ENCODE measurements at regions not wholly inside any gene's neighbourhood (a gene's known extent, or its start where the extent isn't known, plus 50 kb on each side); places are given as distances from the start of the nearest gene placed in this dataset.
A peak's percentile ranks its signal among the peaks of the same experiment; 100 is the strongest.

DNA sequence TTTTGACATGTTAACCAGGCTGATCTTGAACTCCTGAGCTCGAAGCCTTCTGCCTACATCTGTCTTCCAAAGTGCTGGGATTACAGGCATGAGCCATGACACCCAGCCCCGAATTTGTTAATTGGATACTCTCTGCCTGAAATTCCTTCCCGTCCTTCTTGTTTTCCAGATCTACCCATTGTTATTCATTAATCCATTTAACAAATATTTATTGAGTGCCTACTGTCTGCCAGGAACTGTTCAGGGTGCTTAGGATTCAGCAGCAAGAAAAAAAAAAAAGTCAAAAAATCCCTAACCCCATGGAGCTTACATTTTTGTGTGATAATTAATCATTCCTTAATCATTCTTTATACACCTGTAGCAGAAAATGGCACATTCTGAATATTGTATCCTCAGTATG, 206.8 kb upstream of the FOXD3 start:
- 0 out of 2 replicates have a peak, but pooled peaks cover 2% of the 10 kb centered on the region for H3F3A ChIP-seq (replicated peaks; ENCODE audit: low read depth)
- no peak for ATAC-seq
- no peaks in the 10 kb centered on the region for H3K36me3 Mint-ChIP-seq (ENCODE audit: low read depth)
- no peaks in the 10 kb centered on the region for H4K20me1 ChIP-seq (replicated peaks; ENCODE audit: insufficient read depth)
- no peak overlapping the region for H3K4me3 Mint-ChIP-seq
- no peaks in the 10 kb centered on the region for H3K79me2 ChIP-seq (replicated peaks; ENCODE audit: insufficient read depth)
- H3K27ac Mint-ChIP-seq = no peak overlapping the region
- peak overlapping the region; percentile 17; the same call in 1 of the 2 replicates for H3K4me2 ChIP-seq
- peaks cover 33% of the 10 kb centered on the region for H3K4me1 ChIP-seq (ENCODE audit: insufficient read depth)
- no peak for DNase-seq (ENCODE audit: low spot score)
- no peak overlapping the region for H3K4me3 ChIP-seq
- H3K27ac ChIP-seq (ENCODE audit: low read depth) = no peak overlapping the region; the same call in 1 of the 2 replicates
- peaks cover 5% of the 10 kb centered on the region for H3K27me3 Mint-ChIP-seq (ENCODE audit: insufficient read depth, low read depth, poor library complexity)
- no peak overlapping the region; the same call in none of the 2 replicates for H2AFZ ChIP-seq
- H3K27me3 ChIP-seq (ENCODE audit: insufficient read depth) = no peaks in the 10 kb centered on the region
- H3K4me1 Mint-ChIP-seq = peaks cover 32% of the 10 kb centered on the region
- no peaks in the 10 kb centered on the region for H3K9me3 Mint-ChIP-seq
- no peaks in the 10 kb centered on the region for H3K36me3 ChIP-seq (ENCODE audit: insufficient read depth)
- peaks cover 9% of the 10 kb centered on the region for H3K9me2 ChIP-seq (ENCODE audit: insufficient read depth)
- TF ChIP-seq CREB1 (CRISPR knock-in tag; IDR thresholded peaks at IDR 0.05; ENCODE audit: low read depth) (no peak), EZH2phosphoT487 (IDR thresholded peaks at IDR 0.05; ENCODE audit: unreplicated experiment) (no peak), POLR2AphosphoS5 (IDR thresholded peaks at IDR 0.05; ENCODE audit: low read depth) (no peak), STAT1 (IDR thresholded peaks at IDR 0.05; ENCODE audit: unreplicated experiment) (no peak), NANOG (IDR thresholded peaks at IDR 0.05; ENCODE audit: borderline replicate concordance) (no peak), JUNB (IDR thresholded peaks at IDR 0.05; ENCODE audit: unreplicated experiment) (no peak), ZNF331 (CRISPR knock-in tag; IDR thresholded peaks at IDR 0.05; ENCODE audit: low read depth) (no peak), EZH2 (IDR thresholded peaks at IDR 0.05; ENCODE audit: low read depth, unreplicated experiment) (no peak), ZNF114 (CRISPR knock-in tag; IDR thresholded peaks at IDR 0.05) (no peak)
- TF ChIP-seq, protein P1, sequence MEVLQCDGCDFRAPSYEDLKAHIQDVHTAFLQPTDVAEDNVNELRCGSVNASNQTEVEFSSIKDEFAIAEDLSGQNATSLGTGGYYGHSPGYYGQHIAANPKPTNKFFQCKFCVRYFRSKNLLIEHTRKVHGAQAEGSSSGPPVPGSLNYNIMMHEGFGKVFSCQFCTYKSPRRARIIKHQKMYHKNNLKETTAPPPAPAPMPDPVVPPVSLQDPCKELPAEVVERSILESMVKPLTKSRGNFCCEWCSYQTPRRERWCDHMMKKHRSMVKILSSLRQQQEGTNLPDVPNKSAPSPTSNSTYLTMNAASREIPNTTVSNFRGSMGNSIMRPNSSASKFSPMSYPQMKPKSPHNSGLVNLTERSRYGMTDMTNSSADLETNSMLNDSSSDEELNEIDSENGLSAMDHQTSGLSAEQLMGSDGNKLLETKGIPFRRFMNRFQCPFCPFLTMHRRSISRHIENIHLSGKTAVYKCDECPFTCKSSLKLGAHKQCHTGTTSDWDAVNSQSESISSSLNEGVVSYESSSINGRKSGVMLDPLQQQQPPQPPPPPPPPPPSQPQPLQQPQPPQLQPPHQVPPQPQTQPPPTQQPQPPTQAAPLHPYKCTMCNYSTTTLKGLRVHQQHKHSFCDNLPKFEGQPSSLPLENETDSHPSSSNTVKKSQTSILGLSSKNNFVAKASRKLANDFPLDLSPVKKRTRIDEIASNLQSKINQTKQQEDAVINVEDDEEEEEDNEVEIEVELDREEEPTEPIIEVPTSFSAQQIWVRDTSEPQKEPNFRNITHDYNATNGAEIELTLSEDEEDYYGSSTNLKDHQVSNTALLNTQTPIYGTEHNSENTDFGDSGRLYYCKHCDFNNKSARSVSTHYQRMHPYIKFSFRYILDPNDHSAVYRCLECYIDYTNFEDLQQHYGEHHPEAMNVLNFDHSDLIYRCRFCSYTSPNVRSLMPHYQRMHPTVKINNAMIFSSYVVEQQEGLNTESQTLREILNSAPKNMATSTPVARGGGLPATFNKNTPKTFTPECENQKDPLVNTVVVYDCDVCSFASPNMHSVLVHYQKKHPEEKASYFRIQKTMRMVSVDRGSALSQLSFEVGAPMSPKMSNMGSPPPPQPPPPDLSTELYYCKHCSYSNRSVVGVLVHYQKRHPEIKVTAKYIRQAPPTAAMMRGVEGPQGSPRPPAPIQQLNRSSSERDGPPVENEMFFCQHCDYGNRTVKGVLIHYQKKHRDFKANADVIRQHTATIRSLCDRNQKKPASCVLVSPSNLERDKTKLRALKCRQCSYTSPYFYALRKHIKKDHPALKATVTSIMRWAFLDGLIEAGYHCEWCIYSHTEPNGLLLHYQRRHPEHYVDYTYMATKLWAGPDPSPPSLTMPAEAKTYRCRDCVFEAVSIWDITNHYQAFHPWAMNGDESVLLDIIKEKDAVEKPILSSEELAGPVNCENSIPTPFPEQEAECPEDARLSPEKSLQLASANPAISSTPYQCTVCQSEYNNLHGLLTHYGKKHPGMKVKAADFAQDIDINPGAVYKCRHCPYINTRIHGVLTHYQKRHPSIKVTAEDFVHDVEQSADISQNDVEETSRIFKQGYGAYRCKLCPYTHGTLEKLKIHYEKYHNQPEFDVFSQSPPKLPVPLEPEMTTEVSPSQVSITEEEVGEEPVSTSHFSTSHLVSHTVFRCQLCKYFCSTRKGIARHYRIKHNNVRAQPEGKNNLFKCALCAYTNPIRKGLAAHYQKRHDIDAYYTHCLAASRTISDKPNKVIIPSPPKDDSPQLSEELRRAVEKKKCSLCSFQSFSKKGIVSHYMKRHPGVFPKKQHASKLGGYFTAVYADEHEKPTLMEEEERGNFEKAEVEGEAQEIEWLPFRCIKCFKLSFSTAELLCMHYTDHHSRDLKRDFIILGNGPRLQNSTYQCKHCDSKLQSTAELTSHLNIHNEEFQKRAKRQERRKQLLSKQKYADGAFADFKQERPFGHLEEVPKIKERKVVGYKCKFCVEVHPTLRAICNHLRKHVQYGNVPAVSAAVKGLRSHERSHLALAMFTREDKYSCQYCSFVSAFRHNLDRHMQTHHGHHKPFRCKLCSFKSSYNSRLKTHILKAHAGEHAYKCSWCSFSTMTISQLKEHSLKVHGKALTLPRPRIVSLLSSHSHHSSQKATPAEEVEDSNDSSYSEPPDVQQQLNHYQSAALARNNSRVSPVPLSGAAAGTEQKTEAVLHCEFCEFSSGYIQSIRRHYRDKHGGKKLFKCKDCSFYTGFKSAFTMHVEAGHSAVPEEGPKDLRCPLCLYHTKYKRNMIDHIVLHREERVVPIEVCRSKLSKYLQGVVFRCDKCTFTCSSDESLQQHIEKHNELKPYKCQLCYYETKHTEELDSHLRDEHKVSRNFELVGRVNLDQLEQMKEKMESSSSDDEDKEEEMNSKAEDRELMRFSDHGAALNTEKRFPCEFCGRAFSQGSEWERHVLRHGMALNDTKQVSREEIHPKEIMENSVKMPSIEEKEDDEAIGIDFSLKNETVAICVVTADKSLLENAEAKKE (CRISPR knock-in tag; IDR thresholded peaks at IDR 0.05) = no peak
- TF ChIP-seq, protein P2, sequence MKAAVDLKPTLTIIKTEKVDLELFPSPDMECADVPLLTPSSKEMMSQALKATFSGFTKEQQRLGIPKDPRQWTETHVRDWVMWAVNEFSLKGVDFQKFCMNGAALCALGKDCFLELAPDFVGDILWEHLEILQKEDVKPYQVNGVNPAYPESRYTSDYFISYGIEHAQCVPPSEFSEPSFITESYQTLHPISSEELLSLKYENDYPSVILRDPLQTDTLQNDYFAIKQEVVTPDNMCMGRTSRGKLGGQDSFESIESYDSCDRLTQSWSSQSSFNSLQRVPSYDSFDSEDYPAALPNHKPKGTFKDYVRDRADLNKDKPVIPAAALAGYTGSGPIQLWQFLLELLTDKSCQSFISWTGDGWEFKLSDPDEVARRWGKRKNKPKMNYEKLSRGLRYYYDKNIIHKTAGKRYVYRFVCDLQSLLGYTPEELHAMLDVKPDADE (IDR thresholded peaks at IDR 0.05) = no peak
- TF ChIP-seq, protein P3, sequence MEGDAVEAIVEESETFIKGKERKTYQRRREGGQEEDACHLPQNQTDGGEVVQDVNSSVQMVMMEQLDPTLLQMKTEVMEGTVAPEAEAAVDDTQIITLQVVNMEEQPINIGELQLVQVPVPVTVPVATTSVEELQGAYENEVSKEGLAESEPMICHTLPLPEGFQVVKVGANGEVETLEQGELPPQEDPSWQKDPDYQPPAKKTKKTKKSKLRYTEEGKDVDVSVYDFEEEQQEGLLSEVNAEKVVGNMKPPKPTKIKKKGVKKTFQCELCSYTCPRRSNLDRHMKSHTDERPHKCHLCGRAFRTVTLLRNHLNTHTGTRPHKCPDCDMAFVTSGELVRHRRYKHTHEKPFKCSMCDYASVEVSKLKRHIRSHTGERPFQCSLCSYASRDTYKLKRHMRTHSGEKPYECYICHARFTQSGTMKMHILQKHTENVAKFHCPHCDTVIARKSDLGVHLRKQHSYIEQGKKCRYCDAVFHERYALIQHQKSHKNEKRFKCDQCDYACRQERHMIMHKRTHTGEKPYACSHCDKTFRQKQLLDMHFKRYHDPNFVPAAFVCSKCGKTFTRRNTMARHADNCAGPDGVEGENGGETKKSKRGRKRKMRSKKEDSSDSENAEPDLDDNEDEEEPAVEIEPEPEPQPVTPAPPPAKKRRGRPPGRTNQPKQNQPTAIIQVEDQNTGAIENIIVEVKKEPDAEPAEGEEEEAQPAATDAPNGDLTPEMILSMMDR (conservative IDR thresholded peaks at IDR 0.05; ENCODE audit: low read depth in 2 of 2) = no peak
- TF ChIP-seq, protein P4, sequence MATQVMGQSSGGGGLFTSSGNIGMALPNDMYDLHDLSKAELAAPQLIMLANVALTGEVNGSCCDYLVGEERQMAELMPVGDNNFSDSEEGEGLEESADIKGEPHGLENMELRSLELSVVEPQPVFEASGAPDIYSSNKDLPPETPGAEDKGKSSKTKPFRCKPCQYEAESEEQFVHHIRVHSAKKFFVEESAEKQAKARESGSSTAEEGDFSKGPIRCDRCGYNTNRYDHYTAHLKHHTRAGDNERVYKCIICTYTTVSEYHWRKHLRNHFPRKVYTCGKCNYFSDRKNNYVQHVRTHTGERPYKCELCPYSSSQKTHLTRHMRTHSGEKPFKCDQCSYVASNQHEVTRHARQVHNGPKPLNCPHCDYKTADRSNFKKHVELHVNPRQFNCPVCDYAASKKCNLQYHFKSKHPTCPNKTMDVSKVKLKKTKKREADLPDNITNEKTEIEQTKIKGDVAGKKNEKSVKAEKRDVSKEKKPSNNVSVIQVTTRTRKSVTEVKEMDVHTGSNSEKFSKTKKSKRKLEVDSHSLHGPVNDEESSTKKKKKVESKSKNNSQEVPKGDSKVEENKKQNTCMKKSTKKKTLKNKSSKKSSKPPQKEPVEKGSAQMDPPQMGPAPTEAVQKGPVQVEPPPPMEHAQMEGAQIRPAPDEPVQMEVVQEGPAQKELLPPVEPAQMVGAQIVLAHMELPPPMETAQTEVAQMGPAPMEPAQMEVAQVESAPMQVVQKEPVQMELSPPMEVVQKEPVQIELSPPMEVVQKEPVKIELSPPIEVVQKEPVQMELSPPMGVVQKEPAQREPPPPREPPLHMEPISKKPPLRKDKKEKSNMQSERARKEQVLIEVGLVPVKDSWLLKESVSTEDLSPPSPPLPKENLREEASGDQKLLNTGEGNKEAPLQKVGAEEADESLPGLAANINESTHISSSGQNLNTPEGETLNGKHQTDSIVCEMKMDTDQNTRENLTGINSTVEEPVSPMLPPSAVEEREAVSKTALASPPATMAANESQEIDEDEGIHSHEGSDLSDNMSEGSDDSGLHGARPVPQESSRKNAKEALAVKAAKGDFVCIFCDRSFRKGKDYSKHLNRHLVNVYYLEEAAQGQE (IDR thresholded peaks at IDR 0.05; ENCODE audit: unreplicated experiment) = no peak
